ENCODE measurements at regions not wholly inside any gene's neighbourhood (a gene's known extent, or its start where the extent isn't known, plus 50 kb on each side); places are given as distances from the start of the nearest gene placed in this dataset.

DNA sequence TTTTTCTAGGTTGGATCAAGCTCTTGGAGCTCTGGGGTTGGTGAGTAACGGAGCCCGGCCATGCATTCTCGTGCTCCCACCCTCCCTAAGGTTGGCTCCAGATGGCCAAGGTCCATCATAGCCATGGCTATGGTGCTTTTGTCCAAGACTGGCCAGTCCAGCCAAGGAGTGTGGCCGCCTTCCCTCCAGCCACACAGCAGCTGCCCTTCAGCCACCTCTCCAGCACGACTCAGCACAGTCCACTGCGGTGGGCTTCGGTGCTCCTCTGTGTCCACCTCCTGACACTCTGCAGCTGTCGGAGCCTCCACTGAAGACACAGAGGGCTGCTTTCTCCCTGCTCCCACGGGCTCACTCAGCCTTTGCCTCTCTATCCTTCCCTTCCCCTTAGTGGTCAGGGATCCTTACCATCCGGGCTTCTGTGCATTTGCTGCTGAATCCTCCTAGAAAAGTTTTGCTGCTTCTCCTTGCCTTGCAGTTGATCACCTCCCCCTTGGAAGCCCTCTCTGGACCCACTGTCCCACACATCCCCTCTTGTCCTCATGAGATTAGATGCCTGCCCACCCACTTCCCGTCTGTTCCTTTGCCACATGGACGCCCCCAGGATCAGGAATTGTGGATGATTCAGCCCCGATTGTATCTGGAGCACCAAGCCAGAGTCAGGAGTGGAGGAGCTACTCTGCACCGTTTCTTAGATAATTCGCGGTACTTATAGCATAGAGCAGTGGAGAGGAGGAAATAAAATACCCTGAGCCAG lies 177.1 kb upstream of the COPS8 start:
- Histone ChIP-seq H3K14ac (ENCODE audit: insufficient read length) (peak overlapping the region; percentile 35), H3K9me3 (ENCODE audit: insufficient read depth in 2 of 2, low read depth in 1 of 2, low read length in 1 of 2) (no peaks in the 10 kb centered on the region), H2BK5ac (ENCODE audit: low read depth, low read length) (no peak overlapping the region), H3K36me3 (ENCODE audit: control insufficient read depth in 2 of 4, insufficient read depth in 4 of 4, low read length in 3 of 4) (no peaks in the 10 kb centered on the region; a peak in 1 of 8 replicates), H3K4me2 (ENCODE audit: insufficient read depth in 1 of 2, low read depth in 2 of 2, low read length in 2 of 2) (no peak overlapping the region), H2BK15ac (ENCODE audit: low read length) (no peak overlapping the region; the same call in 1 of the 2 replicates), H2AFZ (ENCODE audit: low read length) (no peak overlapping the region), H3K23me2 (ENCODE audit: low read depth, low read length) (peaks cover 2% of the 10 kb centered on the region; the same call in 1 of the 2 replicates), H3K4me3 (ENCODE audit: extremely low read depth in 1 of 4, insufficient read depth in 2 of 4, low read depth in 3 of 4, low read length in 4 of 4) (no peak overlapping the region), H3K23ac (ENCODE audit: insufficient read length) (no peak overlapping the region), H4K20me1 (replicated peaks in 1 of 2; ENCODE audit: control insufficient read depth in 1 of 2, insufficient read depth in 2 of 2, low read length in 2 of 2) (no peaks in the 10 kb centered on the region), H4K91ac (replicated peaks; ENCODE audit: insufficient read length, low read length) (no peak overlapping the region), H3K18ac (ENCODE audit: extremely low read depth, low read length) (no peak overlapping the region), H3K4ac (replicated peaks; ENCODE audit: insufficient read length, low read depth, low read length) (no peak overlapping the region), H4K5ac (ENCODE audit: insufficient read length, low read depth, low read length) (no peak overlapping the region), H3K9ac (replicated peaks in 1 of 4; ENCODE audit: extremely low read depth in 1 of 4, low read depth in 3 of 4, low read length in 3 of 4) (no peak overlapping the region), H3K79me1 (ENCODE audit: low read depth, low read length) (no peaks in the 10 kb centered on the region), H3K79me2 (ENCODE audit: control insufficient read depth in 1 of 2, insufficient read depth in 2 of 2, low read length in 2 of 2) (no peaks in the 10 kb centered on the region; a peak in 1 of 4 replicates), H4K8ac (ENCODE audit: extremely low read depth, insufficient read depth, low read length) (0 out of 2 replicates have a peak overlapping the region, but pooled peaks have one; percentile 15), H2BK20ac (ENCODE audit: low read length) (no peak overlapping the region), H3K27ac (ENCODE audit: low read depth, low read length) (no peak overlapping the region), H3K56ac (replicated peaks; ENCODE audit: insufficient read length, low read depth, low read length) (no peak overlapping the region), H2BK12ac (ENCODE audit: low read depth, low read length) (0 out of 2 replicates have a peak overlapping the region, but pooled peaks have one; percentile 60), H3K27me3 (replicated peaks in 1 of 4; ENCODE audit: control insufficient read depth in 3 of 4, extremely low read depth in 1 of 4, insufficient read depth in 3 of 4, low read length in 3 of 4) (no peaks in the 10 kb centered on the region), H2AK5ac (ENCODE audit: low read depth, low read length) (no peak overlapping the region), H2BK120ac (replicated peaks; ENCODE audit: low read depth, low read length) (peak overlapping the region; percentile 26), H3K4me1 (replicated peaks in 1 of 4; ENCODE audit: control insufficient read depth in 3 of 4, insufficient read depth in 4 of 4, low read length in 3 of 4) (peaks cover 0 to 2% (median 0%) of the 10 kb centered on the region in 4 experiments; a peak in 1 of 7 replicates)
- FAIRE-seq (no peak), DNase-seq (ENCODE audit: low read depth in 1 of 2, low spot score in 2 of 2) (no peak)
- ChIA-PET POLR2A (ENCODE audit: partially characterized antibody) (no interaction called here), CTCF (ENCODE audit: partially characterized antibody) (no interaction called here)
- 93% methylated on average over 16 of the region's 16 CpGs; no CpG with 5 or more reads in 1 of the 2 experiments for WGBS, 2 experiments (ENCODE audit: extremely low coverage in 1 of 2, insufficient coverage in 1 of 2, insufficient read length in 1 of 2, insufficient replicate concordance in 2 of 2, low coverage in 1 of 2, low lambda C conversion rate in 2 of 2, missing lambda C conversion rate in 1 of 2)
- TF ChIP-seq BCL11A (IDR thresholded peaks at IDR 0.05; ENCODE audit: low read depth in 2 of 2, low read length in 2 of 2) (no peak), GTF2F1 (IDR thresholded peaks at IDR 0.05; ENCODE audit: borderline replicate concordance, low read depth, low read length) (no peak), TEAD4 (IDR thresholded peaks at IDR 0.05; ENCODE audit: low read depth, low read length) (no peak), RBBP5 (IDR thresholded peaks at IDR 0.05; ENCODE audit: borderline replicate concordance, low read depth, low read length) (no peak)

Data from H1 (cell line).